ENCODE measurements at regions not wholly inside any gene's neighbourhood (a gene's known extent, or its start where the extent isn't known, plus 50 kb on each side); places are given as distances from the start of the nearest gene placed in this dataset.
"Not testable (repeated sequence)": the region's sequence is repeated elsewhere in the genome, so short reads cannot be mapped to it uniquely, and the experiment has no call there.

DNA sequence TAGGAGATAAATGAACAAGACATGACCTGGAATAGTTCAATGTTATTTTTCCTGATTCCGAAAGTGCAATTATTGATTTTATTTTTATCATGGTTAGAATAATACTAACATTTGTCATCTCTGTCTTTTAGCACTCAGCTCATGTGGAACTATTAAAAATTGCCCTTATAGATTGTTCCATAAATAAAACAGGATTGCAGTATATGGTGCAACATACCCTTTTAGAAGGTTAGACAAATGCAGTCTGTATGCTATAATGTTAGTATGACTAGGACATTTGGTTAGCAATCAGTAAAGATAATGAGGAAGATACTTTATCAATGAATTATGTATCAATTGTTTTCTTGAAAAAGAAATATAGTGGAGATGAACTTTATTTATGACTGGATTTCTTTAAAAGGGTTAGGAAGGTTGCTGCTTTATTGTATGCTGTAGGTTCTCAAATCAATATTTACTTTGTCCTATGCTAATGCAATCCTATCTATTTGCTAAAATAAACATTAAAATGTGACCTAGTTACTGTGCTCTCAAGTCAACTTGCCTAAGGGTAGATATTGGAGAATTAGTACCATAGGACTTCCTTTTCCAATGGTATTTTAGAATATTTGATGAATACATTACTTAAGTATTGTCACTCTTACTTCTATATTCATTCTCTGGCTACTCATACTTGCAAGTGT is 348.9 kb upstream of the ISL1 start:
- DNase-seq (ENCODE audit: low read depth in 2 of 2), result no peak

DNA sequence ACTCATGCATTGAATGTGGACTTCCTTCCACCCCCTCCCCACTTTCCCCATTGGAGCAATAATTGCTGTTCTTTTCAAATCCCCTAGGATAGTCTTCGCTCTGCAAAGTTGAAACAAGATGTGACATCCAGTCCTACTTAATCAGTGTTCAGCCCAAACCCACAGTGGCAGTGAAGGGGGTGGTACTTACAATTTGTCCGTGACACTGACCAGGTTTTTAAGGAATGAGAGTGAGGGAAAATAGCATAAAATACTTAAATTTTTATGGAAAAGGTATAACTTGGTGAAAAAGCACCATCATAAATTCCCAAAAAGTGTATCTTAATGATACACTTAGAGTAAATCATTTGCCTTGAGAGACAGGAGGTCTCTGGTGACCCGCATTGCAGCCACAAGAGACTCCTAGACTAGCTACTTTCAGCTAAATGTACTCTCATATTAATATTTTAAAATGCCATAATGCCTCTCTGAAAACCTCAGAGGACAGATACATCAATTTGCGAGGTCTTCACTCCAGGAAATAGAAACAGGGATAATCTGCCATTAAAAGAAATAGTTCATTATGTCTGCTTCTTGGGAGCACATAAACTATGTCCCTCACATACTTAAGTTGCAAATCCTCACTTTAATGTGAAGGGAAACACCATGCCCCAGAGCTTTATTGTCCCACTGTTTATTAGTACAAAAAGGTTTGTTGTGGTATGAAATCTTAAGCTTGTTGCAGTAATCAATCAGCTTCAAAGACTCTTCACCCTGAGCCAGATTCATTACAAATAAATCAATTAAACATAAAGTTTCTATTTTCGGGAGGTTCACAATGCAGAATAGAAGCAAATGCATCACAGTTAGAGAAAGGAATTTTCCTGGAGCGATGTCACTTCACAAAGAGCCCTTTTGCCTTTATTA is 343.6 kb upstream of the ISL1 start:
- DNase-seq (ENCODE audit: low read depth in 2 of 2), result no peak

DNA sequence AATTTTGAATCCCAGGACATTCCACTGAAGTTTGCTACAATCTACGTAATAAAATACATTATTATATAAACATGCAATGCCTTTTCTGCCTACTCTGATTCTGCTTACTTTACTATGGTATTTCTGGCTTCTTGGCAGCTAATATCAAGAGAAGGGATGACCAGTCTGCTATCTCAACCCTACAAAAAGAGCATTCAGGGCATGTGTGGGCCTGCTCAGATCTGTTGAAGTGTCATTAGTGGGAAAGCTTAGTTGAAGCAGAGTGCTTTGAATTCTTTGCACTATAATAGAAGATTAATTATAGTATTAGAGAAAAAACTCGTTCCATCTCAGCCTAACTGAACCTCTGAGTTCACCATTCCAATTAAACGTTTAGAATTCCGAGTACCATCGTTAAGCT is 339.5 kb upstream of the ISL1 start:
- DNase-seq (ENCODE audit: low read depth in 2 of 2), result no peak

DNA sequence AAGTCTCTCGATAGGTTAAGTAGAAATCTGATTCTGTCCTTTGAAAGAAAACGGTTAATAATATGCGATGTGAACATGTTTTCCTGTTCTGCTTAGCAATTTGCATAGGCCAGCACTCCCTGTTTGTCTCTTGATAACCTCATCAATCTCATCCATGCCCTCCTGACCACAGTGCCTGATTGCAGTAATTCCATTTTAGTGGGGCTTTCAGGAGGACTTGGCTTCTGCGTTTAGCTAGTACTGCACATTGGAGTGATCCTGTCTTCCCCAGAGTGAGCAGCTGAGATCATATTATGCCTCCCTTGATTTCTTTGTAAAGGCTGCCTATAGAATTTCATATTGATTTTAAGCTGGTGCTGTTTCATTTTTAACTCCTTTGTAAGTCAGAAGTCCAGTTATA is 335.9 kb upstream of the ISL1 start:
- no peak for DNase-seq (ENCODE audit: low read depth in 2 of 2)

DNA sequence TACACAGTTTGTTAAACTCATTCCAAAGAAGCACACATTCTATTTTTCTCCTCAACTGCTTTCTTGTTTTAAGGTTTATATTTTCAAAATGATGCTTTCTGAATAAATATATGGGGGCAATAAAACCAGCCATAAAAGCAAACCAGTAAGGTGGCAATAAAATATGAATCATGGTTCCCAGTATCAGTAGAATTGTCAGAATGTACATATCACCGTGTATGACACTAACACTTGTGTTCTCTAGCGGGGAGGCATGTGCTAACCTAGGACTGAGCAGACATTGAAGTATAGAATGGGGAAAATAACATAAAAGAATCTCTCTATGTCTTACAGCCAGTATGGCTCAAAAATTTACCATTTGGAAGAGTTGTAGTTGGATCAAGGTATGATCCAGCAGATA is 329.9 kb upstream of the ISL1 start:
- DNase-seq (ENCODE audit: low read depth in 2 of 2), result no peak

DNA sequence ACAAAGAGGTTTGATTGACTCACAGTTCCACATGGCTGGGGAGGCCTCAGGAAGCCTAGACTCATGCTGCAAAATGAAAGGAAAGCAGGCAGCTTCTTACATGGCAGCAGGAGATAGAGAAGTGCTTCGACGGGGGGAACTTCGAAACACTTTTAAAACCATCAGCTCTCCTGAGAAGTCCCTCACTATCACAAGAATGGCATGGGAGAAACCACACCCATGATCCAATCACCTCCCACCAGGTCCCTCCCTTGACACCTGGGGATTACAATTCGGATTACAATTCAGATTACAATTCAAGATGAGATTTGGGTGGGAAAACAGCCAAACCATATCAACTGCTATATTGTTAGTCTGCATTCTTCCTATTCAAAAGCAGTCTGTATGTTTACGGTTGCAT is 322.3 kb upstream of the ISL1 start:
- no peak for DNase-seq (ENCODE audit: low read depth in 2 of 2)

DNA sequence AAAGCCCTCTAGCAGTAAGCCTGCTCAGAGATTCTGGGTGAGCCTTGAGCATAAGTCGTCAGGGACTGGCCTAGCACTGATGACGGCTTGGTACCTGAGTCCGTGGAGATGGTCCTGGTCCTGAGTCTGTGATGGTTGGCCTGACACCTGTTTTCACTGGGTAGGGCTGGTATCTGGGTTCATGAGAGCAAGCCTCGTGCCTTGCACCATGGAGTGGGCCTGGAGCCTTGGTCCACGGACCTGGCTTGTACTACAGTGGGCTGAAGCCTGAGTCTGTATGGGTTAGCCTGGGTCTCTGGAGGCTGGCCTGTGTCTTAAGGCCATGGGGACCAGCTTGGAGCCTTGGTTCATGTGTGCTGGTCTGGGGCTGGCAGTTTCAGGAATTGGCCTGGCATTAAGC is 310.3 kb upstream of the ISL1 start:
- DNase-seq (ENCODE audit: low read depth in 2 of 2), result no peak

DNA sequence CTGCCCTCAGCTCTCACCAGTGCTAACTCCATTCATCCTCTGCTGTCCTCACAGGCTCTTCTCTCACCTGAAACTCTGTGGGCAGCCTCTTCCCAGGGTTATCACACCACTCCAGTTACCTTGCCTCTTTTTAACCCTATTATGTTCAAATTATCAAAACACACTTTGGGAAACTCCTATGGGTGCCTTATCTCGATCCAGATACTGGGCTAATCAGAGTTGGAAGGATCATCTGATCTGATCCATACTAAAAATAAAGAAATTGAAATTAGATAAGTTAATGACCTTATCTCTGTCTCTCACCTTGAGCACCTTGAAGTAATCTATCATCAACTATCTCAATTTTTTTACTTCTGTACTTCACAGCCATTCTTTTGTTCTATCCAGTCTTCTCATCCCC is 300.5 kb upstream of the ISL1 start:
- no peak for DNase-seq (ENCODE audit: low read depth in 2 of 2)

DNA sequence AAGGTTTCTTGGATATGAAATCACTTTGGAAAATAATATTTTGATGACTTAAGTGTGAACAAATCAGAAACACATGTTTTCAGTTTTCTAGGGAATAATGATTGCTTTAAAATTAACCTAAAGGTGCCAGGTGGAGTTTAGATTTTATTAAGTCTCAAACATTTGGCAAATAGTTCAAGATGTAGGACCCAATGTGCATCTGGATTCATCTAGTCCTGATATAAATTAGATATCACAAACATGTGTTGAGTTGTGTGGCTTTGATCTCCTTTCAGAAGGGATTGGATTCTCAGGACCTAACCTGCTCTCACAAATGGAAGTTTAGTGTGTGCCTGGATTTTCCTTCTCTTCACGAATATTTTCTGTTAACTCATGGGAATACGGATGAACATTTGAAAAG is 291.4 kb upstream of the ISL1 start:
- no peak for DNase-seq (ENCODE audit: low read depth in 2 of 2)

DNA sequence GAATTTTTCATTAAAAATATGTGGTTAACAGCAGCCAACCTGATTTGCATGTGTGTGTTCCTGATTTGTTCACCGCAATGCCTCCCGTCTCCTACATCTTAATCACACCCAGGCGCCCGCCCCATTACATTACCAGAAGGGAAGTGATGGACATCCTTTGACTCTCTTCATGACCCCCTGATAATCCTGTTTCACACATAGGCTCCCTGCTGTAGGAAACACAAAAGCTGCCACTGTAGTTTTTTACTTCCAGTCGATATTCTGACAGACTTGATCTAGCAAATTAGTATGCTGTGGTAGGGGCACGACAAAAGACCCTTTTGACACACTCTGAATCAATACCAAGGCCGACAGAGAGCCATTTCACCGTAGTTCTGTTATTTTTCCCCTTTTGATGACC is 287.8 kb upstream of the ISL1 start:
- DNase-seq (ENCODE audit: low read depth in 2 of 2), result no peak

DNA sequence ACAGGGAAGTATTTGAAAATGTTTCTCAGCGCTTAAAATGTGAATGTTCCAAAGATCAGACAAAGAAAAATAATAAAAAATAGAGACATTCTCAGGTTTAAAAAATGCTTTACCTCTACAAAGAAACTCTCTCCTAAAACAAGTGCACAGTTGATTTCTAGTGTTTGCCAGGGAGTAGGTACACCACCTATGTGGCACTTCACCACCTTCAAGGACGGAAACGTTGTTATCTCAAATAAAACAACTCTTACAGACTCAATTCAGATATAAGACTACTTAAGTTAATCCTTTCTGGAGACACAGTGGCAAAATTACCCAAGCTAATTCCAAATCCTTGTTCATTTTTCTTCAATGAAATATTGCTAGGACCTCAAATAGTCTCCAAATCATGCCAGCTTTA is 286.4 kb upstream of the ISL1 start:
- no peak for DNase-seq (ENCODE audit: low read depth in 2 of 2)

DNA sequence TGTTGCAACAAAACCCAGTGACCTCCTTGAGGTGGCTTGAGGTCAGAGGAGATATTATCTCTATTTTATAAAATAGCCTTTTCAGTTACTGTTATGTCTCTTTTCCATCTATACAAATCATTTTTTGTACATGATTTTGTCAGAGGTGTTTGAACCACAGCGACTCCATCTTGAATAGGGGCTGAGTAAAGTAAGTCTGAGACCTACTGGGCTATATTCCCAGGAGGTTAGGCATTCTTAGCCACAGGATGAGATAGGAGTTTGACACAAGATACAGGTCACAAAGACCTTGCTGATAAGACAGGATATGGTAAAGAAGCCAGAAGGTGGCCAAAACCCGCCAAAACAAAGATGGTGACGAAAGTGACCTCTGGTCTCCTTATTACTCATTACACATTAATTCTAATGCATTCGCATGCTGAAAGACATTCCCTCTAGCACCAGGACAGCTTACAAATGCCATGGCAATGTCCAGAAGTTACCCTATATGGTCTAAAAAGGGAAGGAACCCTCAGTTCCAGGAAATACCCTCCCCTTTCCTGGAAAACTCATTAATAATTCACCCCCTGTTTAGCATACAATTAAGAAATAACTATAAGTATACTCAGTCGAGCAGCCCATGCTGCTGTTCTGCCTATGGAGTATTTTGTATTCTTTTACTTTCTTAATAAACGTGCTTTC is 283.9 kb upstream of the ISL1 start:
- DNase-seq (ENCODE audit: low read depth in 2 of 2), result no peak

DNA sequence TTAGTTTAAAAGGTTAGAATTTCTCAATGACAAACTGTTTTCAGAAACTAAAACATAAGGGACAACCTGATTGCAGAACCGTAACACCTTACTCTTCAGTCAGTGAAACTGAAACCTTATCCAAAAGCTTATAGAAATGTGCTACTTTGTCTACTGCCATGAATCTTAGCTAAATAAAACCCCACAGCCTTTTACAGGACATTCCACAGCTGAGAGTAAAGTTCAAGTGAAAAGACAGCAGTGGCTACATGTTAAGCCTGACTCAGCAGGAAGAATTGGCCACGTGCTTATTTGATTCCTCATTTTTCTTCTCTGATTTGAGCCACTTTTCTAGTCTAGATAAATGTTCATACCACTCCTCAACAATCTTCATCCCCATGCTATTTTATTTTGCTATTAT is 278.7 kb upstream of the ISL1 start:
- DNase-seq (ENCODE audit: low read depth in 2 of 2), result no peak

DNA sequence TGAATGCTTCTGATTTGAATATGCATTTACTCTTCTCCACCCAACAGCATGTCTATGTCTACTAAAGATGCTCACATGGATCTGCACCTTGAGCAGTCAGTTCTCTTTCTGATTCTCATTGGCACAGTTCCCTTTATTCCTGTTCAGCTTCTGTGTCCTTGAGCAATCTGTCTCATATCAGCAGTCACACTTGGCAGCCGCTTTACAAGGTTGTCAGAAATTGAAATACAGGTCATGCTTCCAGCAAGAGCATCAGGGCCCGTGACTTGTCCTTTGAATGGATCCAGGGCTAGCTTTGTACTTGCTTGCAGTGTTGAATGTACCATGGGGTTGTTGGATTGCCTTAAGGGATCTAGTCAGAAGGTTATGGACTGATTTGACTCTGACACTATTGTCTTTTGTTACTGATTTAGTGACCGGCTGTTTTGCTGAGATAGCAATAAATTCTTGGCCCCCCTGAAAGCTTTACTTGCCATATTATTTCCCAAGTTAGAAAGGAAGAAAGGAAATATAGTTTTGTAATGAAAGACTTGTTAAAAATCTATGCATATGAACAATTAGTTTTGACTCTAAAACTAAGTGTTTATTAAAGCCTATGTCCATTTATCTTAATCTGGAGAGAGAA is 273.4 kb upstream of the ISL1 start:
- DNase-seq (ENCODE audit: low read depth in 2 of 2), result no peak

DNA sequence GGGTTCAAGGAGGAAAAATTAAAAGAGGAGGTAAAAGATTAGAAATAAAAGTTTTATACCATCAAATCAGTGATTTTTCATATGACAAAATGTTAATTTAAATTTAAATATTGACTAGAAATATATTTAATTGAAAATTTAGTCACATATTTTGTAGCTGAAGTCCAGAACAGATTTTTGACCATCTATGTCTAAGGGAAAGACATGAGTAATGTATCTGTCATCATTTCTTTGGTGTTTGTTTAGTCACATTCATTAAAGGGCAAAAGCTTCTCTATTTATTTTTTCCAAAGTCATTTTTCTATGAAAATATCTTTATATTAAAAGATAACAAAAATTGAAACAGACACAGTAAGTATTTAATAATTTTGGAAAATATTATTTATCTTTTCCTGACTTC is 252.0 kb upstream of the ISL1 start:
- no peak for DNase-seq (ENCODE audit: low read depth in 2 of 2)

DNA sequence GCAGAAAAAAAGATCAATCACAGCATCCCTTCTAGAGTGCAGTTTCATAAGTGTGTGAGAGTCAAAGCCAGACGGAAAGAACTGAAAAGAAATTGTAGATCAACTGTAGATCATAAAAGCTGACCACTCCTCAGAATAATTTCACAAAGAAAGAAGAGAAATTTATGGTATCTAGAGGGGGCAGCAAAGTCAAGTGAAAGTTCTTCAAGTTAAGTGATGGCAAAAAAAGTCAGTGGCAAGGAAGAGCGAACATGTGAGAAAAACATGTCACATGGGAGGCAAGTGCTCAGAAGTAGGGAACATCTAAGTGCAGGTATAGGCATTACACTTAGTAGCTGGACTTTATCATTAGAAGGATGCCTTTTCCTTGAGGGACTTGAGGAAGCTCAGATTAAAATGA is 245.1 kb upstream of the ISL1 start:
- DNase-seq (ENCODE audit: low read depth in 2 of 2), result no peak

DNA sequence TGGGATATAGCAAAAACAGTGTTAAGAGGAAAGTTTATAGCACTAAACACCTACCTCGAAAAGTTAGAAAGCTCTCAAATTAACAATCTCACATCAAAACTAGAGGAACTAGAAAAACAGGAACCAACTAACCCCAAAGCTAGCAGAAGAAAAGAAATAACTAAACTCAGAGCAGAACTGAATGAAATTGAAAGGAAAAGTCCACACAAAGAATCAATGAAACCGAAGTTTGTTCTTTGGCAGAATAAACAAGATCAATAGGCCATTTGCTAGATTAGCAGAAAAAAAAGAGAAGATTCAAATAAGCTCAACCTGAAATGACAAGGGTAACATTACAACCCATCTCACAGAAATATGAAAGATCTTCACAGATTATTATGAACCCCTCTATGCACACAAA is 234.8 kb upstream of the ISL1 start:
- DNase-seq (ENCODE audit: low read depth in 2 of 2), result no peak

DNA sequence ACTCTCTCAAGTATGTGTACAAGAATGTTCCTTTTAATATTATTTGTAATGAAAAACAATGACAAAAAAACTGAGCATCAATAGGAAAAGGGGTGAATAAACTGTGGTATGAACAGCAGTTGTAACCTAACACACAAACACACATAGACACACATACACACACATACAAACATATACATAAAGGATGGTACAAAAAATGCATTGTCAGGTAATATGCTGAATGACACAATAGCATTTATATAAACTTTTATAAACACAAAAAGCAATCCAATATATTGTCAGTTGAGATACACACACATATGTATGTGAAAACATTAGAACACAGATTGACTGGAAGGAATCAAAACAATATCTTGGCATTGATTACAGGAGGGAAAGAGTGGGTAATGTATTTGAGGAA is 227.0 kb upstream of the ISL1 start:
- DNase-seq (ENCODE audit: low read depth in 2 of 2), result no peak

DNA sequence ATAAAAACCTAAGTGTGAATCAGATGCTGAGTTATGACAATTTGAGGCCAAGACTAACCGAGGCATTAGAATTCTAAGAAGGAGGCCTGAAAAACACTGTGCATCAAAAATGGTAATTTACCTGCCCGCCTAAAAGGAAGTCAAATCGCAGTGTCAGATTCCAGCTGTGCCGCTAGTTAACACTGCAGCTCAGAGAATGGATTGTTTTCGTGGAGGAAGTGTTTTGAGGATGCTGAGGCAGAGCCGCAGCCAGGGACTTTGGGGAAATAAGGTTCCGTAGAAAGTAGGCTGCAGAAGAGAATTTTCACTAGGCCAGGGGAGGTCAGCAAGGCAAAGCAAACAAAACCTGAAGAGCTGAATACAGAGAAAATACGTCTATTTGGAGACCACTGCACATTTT is 226.4 kb upstream of the ISL1 start:
- DNase-seq (ENCODE audit: low read depth in 2 of 2), result no peak

DNA sequence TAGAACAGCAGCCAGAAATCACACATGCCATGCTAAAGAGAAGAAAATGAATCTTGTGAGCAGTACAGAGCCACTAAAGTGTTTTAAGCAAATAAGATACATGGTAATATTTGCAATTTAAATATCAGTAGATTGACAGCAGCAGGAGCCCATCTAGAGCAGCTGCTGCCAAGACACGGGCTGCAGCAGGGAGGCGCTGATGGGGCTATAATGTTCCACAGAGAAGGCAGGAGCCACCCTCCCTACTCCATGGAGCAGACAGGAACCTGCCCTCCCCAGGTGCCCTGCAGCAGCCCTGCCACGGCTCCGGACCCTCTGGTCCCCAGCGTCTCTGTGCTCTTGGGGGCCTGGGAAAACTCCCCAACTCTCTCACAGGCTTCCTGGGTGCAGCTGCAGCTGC is 224.1 kb upstream of the ISL1 start:
- DNase-seq (ENCODE audit: low read depth in 2 of 2), result no peak

DNA sequence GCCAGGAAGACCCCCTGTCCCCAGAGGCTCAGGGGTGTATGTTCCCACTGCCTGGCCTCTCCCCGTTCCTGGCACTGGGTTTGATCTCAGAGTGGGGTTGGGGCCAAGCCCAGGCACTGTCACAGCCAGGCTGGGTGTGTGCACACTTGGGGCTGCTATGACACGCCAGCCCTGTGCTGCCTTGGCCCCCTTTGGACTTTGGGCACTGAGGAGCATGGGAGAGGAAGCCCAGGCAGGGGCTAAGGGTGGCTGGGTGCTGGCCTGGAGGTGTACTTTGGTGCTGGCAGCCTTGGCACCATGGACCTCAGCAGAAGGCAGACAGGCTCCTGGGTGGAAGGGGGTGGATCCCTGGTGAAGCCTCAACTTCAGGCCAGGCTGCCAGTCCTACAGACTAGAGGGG is 223.6 kb upstream of the ISL1 start:
- no peak for DNase-seq (ENCODE audit: low read depth in 2 of 2)

DNA sequence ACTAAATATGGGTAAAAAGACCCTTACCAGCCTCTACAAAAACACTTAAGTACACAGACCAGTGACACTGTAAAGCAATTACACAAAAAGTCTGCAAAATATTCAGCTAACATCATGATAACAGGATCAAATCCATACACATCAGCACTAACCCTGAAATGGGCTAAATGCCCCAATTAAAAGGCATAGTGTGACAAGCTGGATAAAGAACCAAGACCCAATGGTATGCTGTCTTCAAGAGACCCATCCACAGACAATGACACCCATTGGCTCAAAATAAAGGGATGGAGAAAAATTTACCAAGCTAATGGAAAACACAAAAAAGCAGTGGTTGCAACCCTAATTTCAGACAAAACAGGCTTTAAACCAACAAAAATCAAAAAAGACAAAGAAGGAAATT is 221.0 kb upstream of the ISL1 start:
- DNase-seq (ENCODE audit: low read depth in 2 of 2), result no peak

DNA sequence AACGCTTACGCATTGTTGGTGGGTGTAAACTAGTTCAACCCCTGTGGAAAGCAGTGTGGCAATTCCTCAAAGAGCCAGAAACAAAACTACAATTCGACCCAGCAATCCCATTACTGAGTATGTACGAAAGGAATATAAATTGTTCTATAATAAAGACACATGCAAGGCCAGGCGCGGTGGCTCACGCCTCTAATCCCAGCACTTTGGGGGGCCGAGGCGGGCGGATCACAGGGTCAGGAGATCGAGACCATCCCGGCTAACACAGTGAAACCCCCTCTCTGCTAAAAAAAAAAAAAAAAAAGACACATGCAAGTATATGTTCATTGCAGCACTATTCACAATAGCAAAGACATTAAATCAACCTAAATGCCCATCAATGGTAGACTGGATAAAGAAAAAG is 217.6 kb upstream of the ISL1 start:
- DNase-seq (ENCODE audit: low read depth in 2 of 2), result not testable (repeated sequence)
